ENCODE measurements at regions not wholly inside any gene's neighbourhood (a gene's known extent, or its start where the extent isn't known, plus 50 kb on each side); places are given as distances from the start of the nearest gene placed in this dataset.

DNA sequence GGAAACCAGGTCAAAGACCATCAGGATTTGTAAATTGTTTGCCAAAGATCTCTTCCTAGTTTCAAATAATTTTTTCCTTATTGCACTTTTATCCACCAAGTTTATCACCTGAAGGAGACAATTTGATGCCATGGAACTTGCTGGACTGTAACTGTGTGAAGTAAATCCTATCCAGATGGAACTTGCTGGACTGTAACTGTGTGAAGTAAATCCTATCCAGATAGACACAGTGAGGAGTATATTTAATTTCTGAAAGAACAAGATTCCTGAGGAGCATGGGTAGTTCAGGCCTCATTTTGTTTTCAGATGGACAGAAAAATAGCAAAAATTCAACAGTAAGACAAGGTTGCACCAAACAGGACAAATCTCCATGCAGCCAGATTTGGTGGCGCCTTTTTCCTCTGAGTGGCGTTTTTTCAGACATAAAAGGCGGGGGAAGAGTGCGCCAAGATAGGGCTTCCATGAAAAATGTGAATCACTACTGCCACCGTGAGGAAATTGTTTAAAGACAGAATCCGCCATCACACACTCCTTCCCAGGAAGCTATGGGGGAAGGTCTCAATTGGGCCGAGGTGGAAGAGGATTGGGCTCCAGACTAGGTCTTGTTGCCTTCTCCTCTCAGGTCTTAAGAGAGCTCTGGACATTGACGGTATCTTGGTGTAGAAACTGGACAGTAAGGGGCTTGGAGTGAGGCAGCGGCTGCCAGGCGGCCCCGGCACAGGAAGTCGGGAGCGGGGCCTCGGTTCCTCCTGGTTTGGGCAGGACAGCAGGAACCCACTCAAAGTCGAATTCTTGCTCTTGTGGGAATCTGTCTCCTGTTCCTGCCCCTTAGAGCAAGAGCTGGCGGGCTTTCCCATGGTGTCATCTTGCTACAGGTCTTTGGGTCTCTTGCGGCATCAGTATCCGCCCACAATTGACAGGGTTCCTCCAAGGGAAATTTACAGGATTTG, 234.7 kb downstream of the OR13H1 start:
- peak; percentile 72 for DNase-seq (ENCODE audit: low spot score)

- no peak for DNase-seq (ENCODE audit: low spot score)
Observed at GRCh38 chrX:131779306-131779705, 235.4 kb downstream of the OR13H1 start.

DNA sequence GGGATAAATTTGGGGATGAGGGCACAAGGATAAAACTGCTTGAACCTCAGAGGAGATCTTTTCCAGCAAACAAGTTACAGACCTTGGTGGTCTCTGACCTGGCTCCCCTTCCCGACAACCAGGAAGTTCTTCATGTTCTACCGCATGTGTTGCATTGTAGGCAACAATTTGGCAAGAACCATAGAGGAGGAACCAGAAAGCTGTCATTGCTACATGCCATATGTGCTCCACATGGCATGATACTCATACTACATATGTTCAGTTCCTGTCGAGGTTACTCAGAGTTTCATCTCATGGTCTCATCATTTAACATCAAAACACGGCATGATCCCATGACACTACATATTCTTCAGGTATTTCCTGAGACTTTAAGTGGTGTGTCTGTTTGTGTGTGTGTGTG, 235.9 kb downstream of the OR13H1 start:
- no peak for DNase-seq (ENCODE audit: low spot score)

DNA sequence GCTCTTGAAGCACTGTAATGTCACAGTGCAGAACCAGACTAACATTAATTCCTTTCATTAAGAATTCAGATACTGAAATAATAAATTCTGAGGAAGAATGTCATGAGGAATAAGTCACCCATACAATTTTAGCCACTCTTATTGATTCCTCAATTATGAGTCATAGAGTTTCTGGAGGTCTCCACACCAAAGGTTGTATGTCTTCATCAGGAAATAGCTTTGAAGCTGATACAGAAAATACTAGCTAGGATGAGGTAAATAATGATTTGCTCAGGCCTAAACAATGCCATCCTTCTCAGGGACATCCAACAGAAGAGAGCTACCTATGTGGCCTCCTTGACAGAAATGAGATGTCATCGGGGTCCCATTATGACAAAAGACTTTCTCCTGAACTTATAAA, 238.8 kb downstream of the OR13H1 start:
- no peak for DNase-seq (ENCODE audit: low spot score)

GRCh38 chrX:131783555-131784308, 239.4 kb upstream of the STK26 start:
- peak; percentile 79 for DNase-seq (ENCODE audit: low spot score)

DNA sequence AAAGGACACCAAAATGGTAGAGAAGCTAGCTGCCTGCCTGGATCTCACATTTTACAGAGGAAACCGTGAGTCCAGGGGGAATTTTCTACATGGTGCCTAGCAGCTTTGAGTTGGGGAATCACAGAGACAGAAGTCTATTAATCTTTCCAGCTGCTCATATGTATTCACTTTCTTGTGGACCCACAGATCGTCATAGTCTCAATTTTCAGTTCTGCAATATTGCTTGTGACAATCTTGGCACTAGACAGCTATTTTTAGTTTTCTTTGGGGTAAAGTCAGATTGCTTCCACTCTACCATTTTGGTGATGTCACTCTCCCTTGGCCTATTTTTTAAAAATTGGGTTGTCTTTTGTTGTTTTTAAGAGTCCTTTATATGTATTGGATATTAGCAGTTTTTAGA, 233.4 kb upstream of the STK26 start:
- no peak for DNase-seq (ENCODE audit: low spot score)

GRCh38 chrX:131791608-131792355, 231.3 kb upstream of the STK26 start:
- no peak for DNase-seq (ENCODE audit: low spot score)

- peak; percentile 85 for DNase-seq (ENCODE audit: low spot score)
Observed at GRCh38 chrX:131792356-131792749, 230.7 kb upstream of the STK26 start.

DNA sequence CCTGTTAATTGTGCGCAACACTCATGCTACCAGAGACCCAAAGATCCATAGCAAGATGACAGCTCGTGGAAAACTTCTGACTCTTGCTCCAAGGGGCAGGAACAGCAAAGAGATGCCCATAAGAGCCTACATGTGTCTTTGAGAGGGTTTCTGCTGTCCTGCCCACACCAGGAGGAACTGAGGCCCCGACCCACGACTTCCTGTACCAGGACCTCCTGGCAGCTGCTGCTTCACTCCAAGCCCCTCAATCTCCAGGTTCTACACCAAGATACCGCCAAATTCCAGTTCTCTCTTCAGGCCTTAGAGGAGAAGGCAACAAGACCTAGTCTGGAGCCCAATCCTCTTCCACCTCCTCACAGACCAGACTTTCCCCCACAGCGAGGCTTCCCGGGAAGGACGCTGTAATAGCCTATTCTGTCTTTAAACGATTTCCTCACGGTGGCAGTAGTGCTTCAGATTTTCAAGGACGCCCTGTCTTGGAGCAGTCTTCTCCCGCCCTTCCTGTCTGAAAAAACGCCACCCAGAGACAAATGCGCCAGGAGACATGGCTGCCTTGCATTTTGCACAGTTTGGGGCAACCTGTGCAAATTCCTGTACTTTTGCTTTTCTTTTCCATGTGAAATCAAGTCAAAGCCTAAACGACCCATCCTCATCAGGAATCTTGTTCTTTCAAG, 230.2 kb upstream of the STK26 start:
- DNase-seq (ENCODE audit: low spot score) = peak; percentile 87

GRCh38 chrX:131795442-131796229, 227.5 kb upstream of the STK26 start:
- no peak for DNase-seq (ENCODE audit: low spot score)

GRCh38 chrX:131801066-131801465, 222.0 kb upstream of the STK26 start:
- DNase-seq (ENCODE audit: low spot score) = no peak

DNA sequence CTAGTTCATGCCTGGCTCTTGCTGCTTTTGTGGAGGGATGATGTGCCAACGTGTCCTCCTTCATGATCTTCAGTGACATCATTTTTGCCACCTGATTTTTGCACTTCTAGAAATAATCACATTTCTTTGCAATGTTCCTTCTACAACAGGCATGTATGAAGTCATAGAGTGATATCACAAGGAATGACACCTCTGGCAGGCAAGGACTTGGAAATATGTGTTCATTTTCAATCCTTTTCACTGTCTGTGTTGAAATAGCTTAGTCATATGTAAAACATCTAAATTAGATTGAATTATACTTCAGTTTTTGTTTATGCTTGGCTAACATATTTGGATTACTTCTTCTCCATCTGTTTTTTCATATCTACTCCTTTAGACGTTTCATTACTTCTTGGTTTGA, 221.2 kb upstream of the STK26 start:
- DNase-seq (ENCODE audit: low spot score) = no peak

DNA sequence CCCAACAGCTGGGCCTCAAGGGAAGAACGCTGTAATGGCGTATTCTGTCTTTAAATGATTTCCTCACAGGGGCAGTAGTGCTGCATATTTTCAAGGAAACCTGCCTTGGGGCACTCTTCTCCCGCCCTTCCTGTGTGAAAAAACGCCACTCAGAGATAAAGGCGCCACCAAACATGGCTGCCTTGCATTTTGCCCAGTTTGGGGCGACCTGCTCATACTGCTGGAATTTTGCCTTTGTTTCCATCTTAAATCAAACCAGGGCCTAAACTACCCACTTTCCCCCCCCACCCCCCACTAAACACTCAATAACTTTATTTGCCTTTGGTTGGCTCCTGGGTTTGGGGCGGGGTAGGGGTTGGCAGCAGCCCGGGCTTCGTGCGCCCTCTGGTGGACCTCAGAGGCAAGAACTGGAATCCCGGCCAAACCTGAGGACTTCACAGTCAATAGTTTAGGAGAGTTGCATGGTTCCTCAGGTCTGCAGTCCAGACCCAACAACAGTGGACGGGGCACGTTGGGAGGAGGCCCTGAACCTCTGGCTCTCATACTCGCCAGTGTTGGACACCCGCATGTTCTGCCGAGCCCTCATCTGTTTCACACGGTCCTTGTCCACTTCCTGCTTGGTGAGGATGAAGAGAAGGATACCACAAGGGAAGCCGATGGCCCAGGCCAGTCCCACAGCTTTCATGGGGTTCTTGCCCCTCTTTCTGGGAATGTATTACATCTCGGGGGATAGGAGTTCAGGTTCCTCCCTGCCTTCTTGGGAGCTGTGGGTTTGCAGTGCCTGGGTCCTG, 220.1 kb upstream of the STK26 start:
- DNase-seq (ENCODE audit: low spot score) = peak; percentile 29

DNA sequence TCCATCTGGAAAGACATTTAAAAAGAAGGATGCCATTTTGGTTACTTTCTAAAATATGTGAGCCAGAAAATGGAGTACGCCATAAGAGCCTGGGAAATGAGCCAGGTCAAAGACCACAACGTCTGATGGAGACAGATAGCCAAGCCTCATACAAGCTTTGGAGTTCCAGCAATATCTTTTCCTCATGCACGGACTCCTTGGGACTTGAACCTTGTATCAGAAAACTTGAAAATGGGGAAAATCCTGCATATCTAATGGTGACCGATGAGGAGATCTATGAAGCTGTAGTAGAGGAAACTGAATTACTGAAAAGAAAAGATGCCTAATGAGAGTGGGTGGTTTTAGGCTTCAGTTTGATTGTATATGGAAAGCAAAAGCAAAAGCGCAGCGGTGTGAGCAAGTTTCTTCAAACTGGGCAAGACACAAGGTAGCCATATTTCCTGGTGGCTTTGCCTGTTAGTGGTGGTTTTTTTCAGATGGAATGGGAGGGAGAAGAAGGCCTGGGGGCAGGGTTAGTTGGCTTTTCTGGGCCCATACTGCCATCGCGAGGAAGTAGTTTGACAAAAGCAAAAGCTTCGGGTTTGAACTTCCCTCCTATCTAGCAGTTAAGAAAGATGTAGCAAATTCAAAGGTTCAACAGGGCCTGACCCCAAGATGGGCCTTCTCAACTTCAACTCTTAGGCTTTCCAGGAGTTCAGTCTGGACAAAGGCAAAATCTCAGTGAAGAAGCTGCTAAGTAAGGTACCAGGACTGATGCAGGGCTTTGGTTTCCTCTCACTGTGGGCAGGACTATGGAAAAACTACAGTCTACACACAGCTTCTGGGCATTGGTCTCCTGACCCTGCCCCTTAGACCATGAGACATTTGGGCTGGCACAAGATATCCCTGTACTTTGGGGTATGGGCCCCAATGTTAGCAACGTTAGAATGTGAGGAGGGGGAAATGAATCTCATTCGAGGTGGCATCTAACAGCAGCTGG, 210.0 kb upstream of the STK26 start:
- DNase-seq (ENCODE audit: low spot score) = peak; percentile 51

DNA sequence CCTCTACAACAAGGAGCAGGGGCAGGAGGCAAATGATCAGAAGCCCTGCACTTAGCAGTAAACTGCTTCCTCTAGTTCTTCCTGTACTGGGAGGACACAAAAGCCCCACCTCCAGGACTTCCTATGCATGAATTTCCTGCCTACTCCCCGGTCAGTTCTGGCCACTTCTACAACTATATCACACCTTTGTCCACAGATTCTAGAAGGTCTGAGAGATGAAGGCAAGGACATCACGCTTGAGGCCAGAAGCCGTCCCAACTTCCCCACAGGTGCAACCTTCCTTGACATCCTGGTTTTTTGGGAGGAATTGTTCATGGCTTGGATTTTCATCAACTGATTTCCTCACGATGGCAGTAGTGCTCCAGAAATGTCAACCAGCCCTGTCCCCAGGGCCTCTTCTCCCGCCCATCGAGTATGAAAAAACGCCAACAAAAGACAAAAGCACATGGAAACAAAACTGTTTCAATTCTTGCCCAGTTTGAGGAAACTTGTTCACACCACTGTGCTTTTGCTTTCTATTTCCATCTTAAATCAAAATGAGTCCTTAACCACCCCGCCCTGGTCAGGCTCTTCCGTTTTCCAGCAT, 206.5 kb upstream of the STK26 start:
- DNase-seq (ENCODE audit: low spot score) = peak; percentile 44

- DNase-seq (ENCODE audit: low spot score) = no peak
Observed at GRCh38 chrX:131818297-131818936, 204.7 kb upstream of the STK26 start.

DNA sequence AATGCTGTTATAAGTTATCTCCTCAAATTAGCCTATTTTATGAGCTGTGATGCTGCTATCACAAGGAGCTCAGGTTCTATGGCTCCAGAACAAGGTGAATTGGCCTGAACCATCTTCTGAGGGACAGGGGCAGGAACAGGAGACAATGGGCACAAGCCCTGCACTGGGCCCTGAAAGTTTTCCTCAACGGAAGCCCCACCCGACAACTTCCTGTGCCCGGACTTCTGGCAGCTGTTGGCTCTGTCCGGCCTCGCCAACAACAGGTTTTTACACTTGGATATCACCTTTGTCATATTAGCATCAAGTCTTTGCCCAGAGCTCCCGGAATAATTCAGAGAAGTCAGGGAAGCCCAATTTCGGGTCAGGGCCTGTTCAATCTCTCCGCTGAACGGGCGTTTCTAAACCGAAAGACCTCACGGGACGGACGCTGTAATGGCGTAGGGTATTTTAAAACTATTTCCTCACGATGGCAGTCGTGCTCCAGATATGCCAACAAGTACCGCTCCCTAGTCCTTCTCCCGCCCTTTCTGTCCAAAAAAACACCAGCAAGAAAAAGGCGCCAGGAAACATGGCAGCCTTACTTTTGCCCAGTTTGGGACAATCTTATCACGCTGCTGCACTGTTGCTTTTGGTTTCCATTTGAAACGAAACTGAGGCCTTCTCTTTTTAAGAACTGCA, 201.0 kb upstream of the STK26 start:
- peak; percentile 50 for DNase-seq (ENCODE audit: low spot score)
